ENCODE measurements at regions not wholly inside any gene's neighbourhood (a gene's known extent, or its start where the extent isn't known, plus 50 kb on each side); places are given as distances from the start of the nearest gene placed in this dataset.

DNA sequence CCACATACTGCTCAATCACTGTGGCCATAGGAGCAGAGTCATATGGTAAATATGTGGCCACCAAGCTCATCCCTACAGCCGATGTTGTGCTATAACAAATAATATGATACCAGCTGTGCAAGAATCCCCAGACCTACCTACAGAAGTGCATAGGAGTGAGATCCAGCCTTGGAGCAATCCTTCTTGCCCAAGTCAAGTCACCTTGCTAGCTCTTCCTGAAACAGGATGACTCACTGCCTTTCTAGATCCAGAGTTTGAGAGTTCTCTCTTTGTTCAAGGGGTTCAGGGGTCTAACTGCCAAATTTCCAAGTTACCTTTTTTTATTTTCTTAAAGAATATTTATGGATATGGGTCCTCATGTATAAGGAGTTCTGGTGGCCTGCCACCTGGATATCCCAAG is 195.7 kb upstream of the MAN1A1 start:
- no peak overlapping the region for H3K4me3 ChIP-seq (replicated peaks; ENCODE audit: low read depth, low read length)
- DNase-seq (ENCODE audit: low read depth) = no peak
- no peak for TF ChIP-seq CTCF (IDR thresholded peaks at IDR 0.05; ENCODE audit: low read length, missing control alignments)

DNA sequence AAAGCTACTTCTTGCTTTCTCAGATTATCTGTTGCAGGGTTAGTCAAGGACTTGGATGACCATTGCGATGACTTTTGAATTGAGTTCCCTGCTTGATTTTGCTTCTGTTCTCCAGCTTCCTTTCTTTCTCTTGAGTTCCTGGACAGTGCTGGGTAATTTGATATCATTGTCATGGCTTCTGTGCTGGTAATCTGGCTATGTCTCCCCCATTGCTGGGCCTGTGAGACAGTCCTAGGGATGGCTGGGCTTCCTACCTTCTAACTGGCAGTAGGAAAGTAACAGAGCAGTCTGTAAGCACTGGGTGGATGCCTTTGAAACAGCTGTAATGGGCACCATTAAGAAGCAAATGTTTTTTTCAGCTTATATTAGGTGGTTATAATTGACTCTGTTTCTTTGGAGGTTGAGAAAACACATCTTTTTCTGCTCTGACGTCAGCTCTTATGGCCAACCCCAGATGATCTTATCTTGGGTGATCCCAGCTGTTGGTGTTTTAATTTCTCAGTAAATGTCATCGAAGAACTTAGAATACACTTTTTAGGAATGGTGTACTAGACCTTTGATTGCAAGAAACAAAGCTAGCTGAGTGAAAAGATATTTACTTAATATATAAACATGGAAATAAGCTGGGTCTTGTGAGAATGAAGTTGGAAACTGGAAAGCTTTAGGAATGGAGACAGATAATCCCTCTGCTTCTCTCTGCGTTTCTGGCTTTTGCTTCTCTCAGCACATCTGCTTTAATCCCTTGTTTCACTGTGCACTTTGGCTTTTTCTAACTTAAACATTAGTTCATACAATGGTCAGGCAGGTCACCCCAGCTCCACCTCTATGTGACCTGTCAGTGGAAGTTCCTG is 195.0 kb upstream of the MAN1A1 start:
- H3K4me3 ChIP-seq (replicated peaks; ENCODE audit: low read depth, low read length) = no peak overlapping the region
- no peak for TF ChIP-seq CTCF (IDR thresholded peaks at IDR 0.05; ENCODE audit: low read length, missing control alignments)

DNA sequence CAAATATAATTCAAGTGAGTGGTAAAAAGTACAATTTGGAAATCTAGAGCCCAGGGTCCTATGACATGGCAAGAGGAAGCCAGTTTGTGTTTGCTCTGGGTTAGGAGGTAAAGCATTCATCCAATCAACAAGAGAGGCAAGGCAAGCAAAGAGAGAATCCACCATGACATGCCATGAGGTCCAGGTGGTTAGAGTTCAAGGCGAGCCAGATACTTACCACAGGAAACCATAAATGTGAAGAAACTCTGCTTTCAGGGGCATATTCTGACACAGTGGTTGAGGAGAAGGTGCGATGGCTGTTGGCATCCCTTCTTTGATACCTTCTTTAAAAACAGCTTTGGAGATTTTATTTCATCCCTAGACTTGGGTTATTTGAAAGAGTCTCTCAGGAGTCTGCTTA is 193.8 kb upstream of the MAN1A1 start:
- TF ChIP-seq CTCF (IDR thresholded peaks at IDR 0.05; ENCODE audit: low read length, missing control alignments) = no peak
- H3K4me3 ChIP-seq (replicated peaks; ENCODE audit: low read depth, low read length) = no peak overlapping the region
- DNase-seq (ENCODE audit: low read depth) = no peak

More for the DNA sequence above, 195.0 kb upstream of the MAN1A1 start:
- no peak for DNase-seq (ENCODE audit: low read depth)

DNA sequence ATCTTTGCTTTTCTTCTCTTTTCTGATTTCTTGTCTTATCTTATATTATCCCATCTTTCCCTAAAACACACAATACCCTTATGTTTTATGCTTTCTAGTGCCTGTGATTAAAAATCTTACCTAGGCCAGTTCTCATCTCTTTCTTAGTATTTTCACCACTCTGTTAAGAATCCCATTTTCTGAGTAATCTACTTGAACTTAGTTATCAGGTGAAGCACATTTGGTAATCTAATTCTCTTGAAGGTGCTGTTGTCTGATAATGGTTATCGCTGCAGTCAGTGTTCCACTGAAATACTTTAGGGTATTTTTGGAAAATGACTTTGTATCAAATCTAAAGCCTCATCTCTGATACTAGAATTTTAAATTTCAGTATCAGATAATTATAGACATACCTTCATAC is 192.5 kb upstream of the MAN1A1 start:
- TF ChIP-seq CTCF (IDR thresholded peaks at IDR 0.05; ENCODE audit: low read length, missing control alignments) = no peak
- no peak for DNase-seq (ENCODE audit: low read depth)

DNA sequence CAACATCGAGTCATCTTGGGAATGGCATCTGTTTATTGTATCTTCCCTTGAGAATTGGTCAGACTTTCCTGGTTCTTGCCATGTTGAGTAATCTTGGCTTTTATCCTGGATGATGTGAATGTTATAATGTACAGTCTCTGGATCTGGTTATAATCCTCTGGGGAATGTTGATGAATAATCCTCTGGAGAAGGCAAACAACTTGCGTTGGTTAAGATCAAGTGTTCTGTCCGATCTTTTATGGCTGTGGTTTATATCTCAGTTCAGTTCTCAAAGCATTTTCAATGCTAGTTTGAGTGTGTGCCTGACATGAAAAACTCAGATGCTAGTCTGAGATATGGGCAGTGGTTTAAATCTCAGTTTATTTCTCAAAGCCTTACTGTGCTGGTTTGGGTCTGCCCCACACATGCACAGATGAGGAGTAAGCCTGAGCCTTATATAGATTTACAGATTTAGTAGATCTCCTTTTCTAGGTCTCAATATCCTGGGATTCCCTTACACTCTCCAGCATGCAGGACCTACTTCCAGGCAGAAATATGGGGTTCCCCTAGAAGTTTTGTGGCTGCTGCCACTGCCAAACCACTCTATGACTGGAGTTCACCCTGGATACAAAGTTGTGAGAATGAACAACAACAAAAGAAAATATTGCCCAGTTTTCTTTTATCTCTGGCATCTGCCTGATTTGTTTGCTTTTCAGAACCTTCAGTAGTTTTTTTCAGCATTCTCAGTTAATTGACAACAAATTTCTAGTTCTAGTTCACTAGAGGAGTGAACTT is 191.8 kb upstream of the MAN1A1 start:
- DNase-seq (ENCODE audit: low read depth) = peak; percentile 97
- no peak for TF ChIP-seq CTCF (IDR thresholded peaks at IDR 0.05; ENCODE audit: low read length, missing control alignments)
- H3K4me3 ChIP-seq (replicated peaks; ENCODE audit: low read depth, low read length) = no peak overlapping the region

More for the DNA sequence above, 192.5 kb upstream of the MAN1A1 start:
- H3K4me3 ChIP-seq (replicated peaks; ENCODE audit: low read depth, low read length) = no peak overlapping the region

DNA sequence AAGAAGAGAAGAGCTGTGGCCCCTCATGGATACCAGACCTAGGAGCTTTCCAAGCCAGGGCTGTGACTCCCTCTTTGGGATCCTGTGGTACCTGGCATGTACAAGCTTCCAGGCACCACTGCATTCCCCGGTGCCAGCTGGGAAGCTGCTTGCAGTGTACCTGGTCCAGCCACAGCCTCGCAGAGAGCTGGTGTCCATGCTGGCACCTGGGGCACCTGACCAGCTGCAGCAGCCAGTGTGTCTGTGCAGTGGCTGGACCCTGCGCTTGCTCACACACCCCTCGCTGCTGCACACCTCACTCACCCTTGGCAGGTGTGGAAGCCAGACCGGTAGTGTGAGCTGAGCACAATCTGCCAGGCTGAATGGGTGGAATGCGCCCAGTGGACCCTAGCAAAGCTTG is 190.9 kb upstream of the MAN1A1 start:
- no peak for TF ChIP-seq CTCF (IDR thresholded peaks at IDR 0.05; ENCODE audit: low read length, missing control alignments)
- no peak for DNase-seq (ENCODE audit: low read depth)
- no peak overlapping the region for H3K4me3 ChIP-seq (replicated peaks; ENCODE audit: low read depth, low read length)

Data from fibroblast of pulmonary artery (primary cell).